RWPE2 (cell line): ENCODE measurements at regions not wholly inside any gene's neighbourhood (a gene's known extent, or its start where the extent isn't known, plus 50 kb on each side); places are given as distances from the start of the nearest gene placed in this dataset.

Source experiments
- ATAC-seq: fragments of 200-7000 bp; cut with Tn5 transposase; 3 replicates; pipeline ENCODE4 v1.9.1; 2021; ENCODE audit warnings: low read depth
- DNase-seq: peaks from one replicate; pipeline ENCODE4 v3.0.0-alpha.2; 2020; ENCODE audit warnings: low spot score
- H3K27ac ChIP-seq: fragments of 450-650 bp; 2 replicates; pipeline ENCODE4 v1.5.1; 2017; ENCODE audit warnings: mild to moderate bottlenecking; ENCODE audit not compliant: poor library complexity, severe bottlenecking
- H3K27me3 ChIP-seq: fragments of 250-450 bp; sonication (Bioruptor Pico); 2 replicates; pipeline ENCODE4 v1.5.1; 2021; ENCODE audit warnings: mild to moderate bottlenecking, moderate library complexity; ENCODE audit not compliant: insufficient read depth, poor library complexity, severe bottlenecking
- H3K36me3 ChIP-seq: fragments of 250-450 bp; sonication (Bioruptor Pico); 2 replicates; pipeline ENCODE4 v1.5.1; 2020; ENCODE audit warnings: low read depth, mild to moderate bottlenecking, moderate library complexity
- H3K4me1 ChIP-seq: fragments of 250-450 bp; sonication (Bioruptor Pico); 2 replicates; pipeline ENCODE4 v1.5.1; 2021; ENCODE audit warnings: mild to moderate bottlenecking, moderate library complexity; ENCODE audit not compliant: insufficient read depth, poor library complexity, severe bottlenecking
- H3K4me3 ChIP-seq: fragments of 250-450 bp; sonication (Bioruptor Pico); 2 replicates; pipeline ENCODE4 v1.5.1; 2021; ENCODE audit warnings: mild to moderate bottlenecking, moderate library complexity; ENCODE audit not compliant: severe bottlenecking
- H3K9me3 ChIP-seq: fragments of 250-450 bp; sonication (Bioruptor Pico); 2 replicates; pipeline ENCODE4 v1.5.1; 2021; ENCODE audit warnings: mild to moderate bottlenecking, moderate library complexity; ENCODE audit not compliant: severe bottlenecking
- CTCF ChIP-seq: fragments of 450-650 bp; IDR thresholded peaks from one replicate; pipeline ENCODE4 v1.5.1; 2017; ENCODE audit warnings: mild to moderate bottlenecking, moderate library complexity; ENCODE audit not compliant: poor library complexity, severe bottlenecking

DNA sequence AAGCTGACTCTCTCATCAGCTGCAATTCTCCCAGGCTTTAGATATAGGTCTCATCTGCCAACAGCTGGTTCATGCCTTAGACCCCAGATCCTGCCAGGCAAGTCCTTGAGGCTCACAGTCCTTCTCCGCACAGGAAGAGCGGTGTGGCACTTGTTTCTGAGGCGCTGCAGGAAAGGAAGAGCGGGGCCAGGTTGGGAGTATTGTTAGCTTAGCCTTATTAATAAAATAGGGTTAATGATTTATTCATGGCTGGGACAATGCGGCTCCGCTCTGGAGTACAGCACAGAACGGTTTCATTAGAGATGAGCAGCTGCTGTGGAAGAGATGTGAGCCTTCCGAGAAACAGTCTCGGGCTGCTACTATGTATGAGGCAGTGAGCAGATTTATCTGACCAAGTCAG lies 78.1 kb downstream of the FZD1 start:
- DNase-seq: no peak
- H3K36me3 ChIP-seq: no peaks in the 10 kb centered on the region
- TF ChIP-seq CTCF: no peak
- no peak overlapping the region for H3K4me3 ChIP-seq
- H3K27me3 ChIP-seq: no peaks in the 10 kb centered on the region
- no peaks in the 10 kb centered on the region for H3K4me1 ChIP-seq
- ATAC-seq: no peak
- H3K9me3 ChIP-seq: no peaks in the 10 kb centered on the region
- H3K27ac ChIP-seq: no peak overlapping the region

GRCh38 chr7:91343420-91343960 lies 79.3 kb downstream of the FZD1 start:
- H3K27me3 ChIP-seq: no peaks in the 10 kb centered on the region
- H3K9me3 ChIP-seq: no peaks in the 10 kb centered on the region
- ATAC-seq (no peak), DNase-seq (no peak)
- no peak for TF ChIP-seq CTCF
- no peaks in the 10 kb centered on the region for H3K4me1 ChIP-seq
- H3K27ac ChIP-seq: no peak overlapping the region
- H3K36me3 ChIP-seq: no peaks in the 10 kb centered on the region
- no peak overlapping the region for H3K4me3 ChIP-seq

DNA sequence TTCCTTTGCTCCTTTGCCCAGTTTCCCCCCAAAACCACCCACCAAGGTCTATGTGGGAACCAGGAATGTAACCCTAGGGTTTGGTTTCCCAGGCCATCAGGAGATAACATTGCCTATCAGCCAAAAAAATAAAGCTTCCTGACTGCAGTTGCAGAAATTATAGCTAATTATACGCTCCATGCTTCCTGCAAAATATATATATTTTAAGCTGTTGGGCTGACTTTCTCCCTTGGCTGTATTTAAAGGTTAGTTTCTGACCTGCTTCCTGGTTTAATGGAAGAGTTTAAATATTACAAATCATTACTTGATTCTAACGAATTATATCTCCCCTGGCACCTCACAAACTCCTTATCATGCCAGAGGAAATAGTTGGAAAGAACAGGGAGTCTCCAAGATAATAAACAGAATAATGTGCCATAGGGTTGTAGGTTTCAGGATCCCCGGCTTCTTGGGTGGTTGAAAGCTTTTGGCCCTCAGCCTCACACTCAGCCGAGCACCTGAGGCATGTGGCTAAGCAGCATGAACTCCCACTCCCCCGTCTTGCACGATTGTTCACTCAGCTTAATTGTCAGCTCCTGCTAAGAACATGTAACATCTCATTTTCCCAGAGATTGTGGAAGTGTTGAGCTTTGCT lies 79.9 kb downstream of the FZD1 start:
- ATAC-seq (no peak), DNase-seq (no peak)
- Histone ChIP-seq H3K27me3 (no peaks in the 10 kb centered on the region), H3K27ac (no peak overlapping the region), H3K4me1 (no peaks in the 10 kb centered on the region), H3K9me3 (no peaks in the 10 kb centered on the region), H3K36me3 (no peaks in the 10 kb centered on the region), H3K4me3 (no peak overlapping the region)
- no peak for TF ChIP-seq CTCF

GRCh38 chr7:91344911-91345310 lies 80.7 kb downstream of the FZD1 start:
- no peak for ATAC-seq
- DNase-seq: no peak
- no peaks in the 10 kb centered on the region for H3K36me3 ChIP-seq
- no peaks in the 10 kb centered on the region for H3K4me1 ChIP-seq
- H3K4me3 ChIP-seq: no peak overlapping the region
- H3K27ac ChIP-seq: no peak overlapping the region
- no peak for TF ChIP-seq CTCF
- no peaks in the 10 kb centered on the region for H3K27me3 ChIP-seq
- no peaks in the 10 kb centered on the region for H3K9me3 ChIP-seq

DNA sequence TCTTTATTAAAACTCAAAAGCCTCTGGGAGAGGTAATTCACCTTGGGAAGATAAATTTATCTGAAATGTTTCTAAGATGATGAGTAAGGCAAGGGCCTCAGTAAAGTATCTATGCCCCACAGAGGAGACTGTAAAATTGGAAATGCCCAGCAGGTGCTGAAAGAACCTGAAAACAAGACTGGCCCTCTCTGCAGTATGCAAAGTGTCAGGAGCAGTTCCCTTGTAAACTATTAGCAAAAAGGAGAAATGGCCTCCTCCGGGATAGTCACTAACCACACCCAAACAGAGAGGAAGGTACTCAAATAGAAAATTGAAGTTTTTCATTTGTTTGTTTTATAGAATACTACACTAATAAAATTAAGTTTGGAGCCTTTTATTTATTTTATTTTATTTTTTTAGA lies 81.2 kb downstream of the FZD1 start:
- H3K36me3 ChIP-seq: no peaks in the 10 kb centered on the region
- H3K9me3 ChIP-seq: no peaks in the 10 kb centered on the region
- ATAC-seq (no peak), DNase-seq (no peak)
- no peak overlapping the region for H3K27ac ChIP-seq
- no peak for TF ChIP-seq CTCF
- H3K4me1 ChIP-seq: no peaks in the 10 kb centered on the region
- H3K4me3 ChIP-seq: no peak overlapping the region
- H3K27me3 ChIP-seq: no peaks in the 10 kb centered on the region
